Hepatocyte (in vitro differentiated cells): ENCODE measurements at regions not wholly inside any gene's neighbourhood (a gene's known extent, or its start where the extent isn't known, plus 50 kb on each side); places are given as distances from the start of the nearest gene placed in this dataset.

Source experiments
- EZH2 ChIP-seq: fragments of 200-600 bp; sonication (generic); IDR thresholded peaks from 2 replicates; pipeline ENCODE4 v1.6.1; 2016; ENCODE audit warnings: antibody characterized with exemption, mild to moderate bottlenecking, borderline replicate concordance
- TF ChIP-seq, protein P1 (sequence below): fragments of 200-600 bp; sonication (generic); IDR thresholded peaks from 2 replicates; pipeline ENCODE4 v1.5.1; 2016; ENCODE audit warnings: antibody characterized with exemption, mild to moderate bottlenecking; ENCODE audit not compliant: poor library complexity

DNA sequence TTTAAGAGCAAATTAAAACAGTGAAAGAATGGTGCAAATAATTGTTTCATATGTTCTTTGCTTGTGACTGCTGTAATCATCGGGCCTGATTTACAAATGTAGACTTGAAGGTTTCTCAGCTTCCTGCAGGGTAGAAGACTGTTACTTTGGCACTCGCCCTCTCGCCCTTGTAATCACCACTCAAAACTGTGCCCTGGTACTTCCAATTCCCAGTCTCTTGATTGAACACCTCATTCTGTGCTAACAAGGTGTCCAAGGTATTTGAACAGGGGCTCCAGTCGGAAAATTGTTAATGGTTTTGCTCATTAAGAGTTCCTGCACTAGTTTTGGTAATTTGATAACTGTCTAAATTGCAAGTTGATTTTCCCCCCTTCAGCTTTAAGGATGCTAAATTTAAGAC is 209.5 kb downstream of the ZIC1 start:
- TF ChIP-seq, protein P1, sequence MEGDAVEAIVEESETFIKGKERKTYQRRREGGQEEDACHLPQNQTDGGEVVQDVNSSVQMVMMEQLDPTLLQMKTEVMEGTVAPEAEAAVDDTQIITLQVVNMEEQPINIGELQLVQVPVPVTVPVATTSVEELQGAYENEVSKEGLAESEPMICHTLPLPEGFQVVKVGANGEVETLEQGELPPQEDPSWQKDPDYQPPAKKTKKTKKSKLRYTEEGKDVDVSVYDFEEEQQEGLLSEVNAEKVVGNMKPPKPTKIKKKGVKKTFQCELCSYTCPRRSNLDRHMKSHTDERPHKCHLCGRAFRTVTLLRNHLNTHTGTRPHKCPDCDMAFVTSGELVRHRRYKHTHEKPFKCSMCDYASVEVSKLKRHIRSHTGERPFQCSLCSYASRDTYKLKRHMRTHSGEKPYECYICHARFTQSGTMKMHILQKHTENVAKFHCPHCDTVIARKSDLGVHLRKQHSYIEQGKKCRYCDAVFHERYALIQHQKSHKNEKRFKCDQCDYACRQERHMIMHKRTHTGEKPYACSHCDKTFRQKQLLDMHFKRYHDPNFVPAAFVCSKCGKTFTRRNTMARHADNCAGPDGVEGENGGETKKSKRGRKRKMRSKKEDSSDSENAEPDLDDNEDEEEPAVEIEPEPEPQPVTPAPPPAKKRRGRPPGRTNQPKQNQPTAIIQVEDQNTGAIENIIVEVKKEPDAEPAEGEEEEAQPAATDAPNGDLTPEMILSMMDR = no peak
- TF ChIP-seq EZH2 = no peak
